SK-N-SH (cell line): ENCODE measurements at regions not wholly inside any gene's neighbourhood (a gene's known extent, or its start where the extent isn't known, plus 50 kb on each side); places are given as distances from the start of the nearest gene placed in this dataset.
"Not testable (repeated sequence)": the region's sequence is repeated elsewhere in the genome, so short reads cannot be mapped to it uniquely, and the experiment has no call there.

Experiments
- CTCF ChIA-PET: fragments of 300-600, 350-600 bp; formaldehyde crosslinking; extraction: SDS; loops from one replicate; lab custom pipeline; 2021; lab: Yijun Ruan, JAX
- POLR2A ChIA-PET: fragments of 350-600 bp; sonication (Branson Sonifier 250); formaldehyde crosslinking; extraction: SDS; loops from one replicate; lab custom pipeline; 2020; ENCODE audit warnings: antibody characterized with exemption, inconsistent platforms; lab: Yijun Ruan, JAX
- DNase-seq: peaks from one replicate; pipeline ENCODE4 v3.0.0; 2012
- H2AFZ ChIP-seq: fragments of 200-600 bp; sonication (generic); 2 replicates; pipeline ENCODE4 v1.8.1; 2016; ENCODE audit warnings: antibody characterized with exemption, mild to moderate bottlenecking, low read depth
- H3F3A ChIP-seq: fragments of 200-600 bp; sonication (generic); replicated peaks from 2 replicates; pipeline ENCODE3; 2016; ENCODE audit warnings: antibody characterized with exemption, mild to moderate bottlenecking; ENCODE audit not compliant: insufficient read depth
- H3K27ac ChIP-seq, 2 experiments: fragments of 200-500 bp in 1 of 2; fragments of 200-600 bp in 1 of 2; sonication (Bioruptor generic) in 1 of 2; sonication (generic), shearing (Covaris generic) in 1 of 2; 2 replicates each; pipeline versions ENCODE4 v1.5.1 to v1.6.1; 2014 to 2016; ENCODE audit warnings: low read depth in 2 of 2, inconsistent platforms in 1 of 2, low read length in 1 of 2, mild to moderate bottlenecking in 1 of 2, mixed read lengths in 1 of 2
- H3K27me3 ChIP-seq: fragments of 200-600 bp; sonication (generic), shearing (Covaris generic); 2 replicates; pipeline ENCODE4 v1.6.1; 2016; ENCODE audit warnings: mixed run types; ENCODE audit not compliant: insufficient read depth
- H3K36me3 ChIP-seq, 2 experiments: fragments of 200-500 bp in 1 of 2; fragments of 200-600 bp in 1 of 2; sonication (Bioruptor generic) in 1 of 2; sonication (generic) in 1 of 2; replicated peaks in 1 of 2; 2 replicates each; pipeline versions ENCODE3 to v1.5.1; 2014 to 2016; ENCODE audit warnings: low read length in 1 of 2, mild to moderate bottlenecking in 1 of 2; ENCODE audit not compliant: insufficient read depth in 2 of 2, control insufficient read depth in 1 of 2
- H3K4me1 ChIP-seq, 2 experiments: fragments of 200-500 bp in 1 of 2; fragments of 200-600 bp in 1 of 2; sonication (Bioruptor generic) in 1 of 2; sonication (generic), shearing (Covaris generic) in 1 of 2; 2 replicates each; pipeline versions ENCODE4 v1.5.1 to v1.6.1; 2014 to 2016; ENCODE audit warnings: low read depth in 1 of 2, low read length in 1 of 2, mixed run types in 1 of 2; ENCODE audit not compliant: insufficient read depth in 2 of 2, control insufficient read depth in 1 of 2
- H3K4me2 ChIP-seq: fragments of 200-600 bp; sonication (generic), shearing (Covaris generic); 2 replicates; pipeline ENCODE4 v1.6.1; 2017; ENCODE audit warnings: mixed run types
- H3K4me3 ChIP-seq, 2 experiments: fragments of 200-500 bp in 1 of 2; fragments of 200-600 bp in 1 of 2; sonication (Bioruptor generic) in 1 of 2; sonication (generic), shearing (Covaris generic) in 1 of 2; 2 replicates each; pipeline versions ENCODE4 v1.5.1 to v1.8.1; 2014 to 2016; ENCODE audit warnings: low read depth in 2 of 2, inconsistent platforms in 1 of 2, low read length in 1 of 2, mild to moderate bottlenecking in 1 of 2, mixed read lengths in 1 of 2, moderate library complexity in 1 of 2
- H3K79me2 ChIP-seq: fragments of 200-600 bp; sonication (generic); 2 replicates; pipeline ENCODE4 v1.8.1; 2017; ENCODE audit warnings: mild to moderate bottlenecking; ENCODE audit not compliant: insufficient read depth
- H3K9ac ChIP-seq: fragments of 200-600 bp; sonication (generic); 2 replicates; pipeline ENCODE4 v1.6.1; 2017; ENCODE audit warnings: mixed run types
- H3K9me2 ChIP-seq: fragments of 200-600 bp; sonication (generic); 2 replicates; pipeline ENCODE4 v1.6.1; 2017; ENCODE audit warnings: mixed run types
- H3K9me3 ChIP-seq: fragments of 200-600 bp; sonication (generic); 2 replicates; pipeline ENCODE4 v1.6.1; 2017; ENCODE audit warnings: mixed run types, mild to moderate bottlenecking, moderate library complexity
- H4K20me1 ChIP-seq: fragments of 200-600 bp; sonication (generic); 2 replicates; pipeline ENCODE4 v1.6.1; 2017; ENCODE audit warnings: mild to moderate bottlenecking, mixed run types; ENCODE audit not compliant: insufficient read depth
- EP300 ChIP-seq, 2 experiments: IDR thresholded peaks; 2 replicates each; pipeline versions ENCODE4 v1.4.0 to v1.6.1; 2012; ENCODE audit warnings: borderline replicate concordance in 1 of 2, low read depth in 1 of 2, low read length in 1 of 2
- FOXM1 ChIP-seq: IDR thresholded peaks from 2 replicates; pipeline ENCODE4 v1.4.0; 2012; ENCODE audit warnings: low read depth, mild to moderate bottlenecking
- GABPA ChIP-seq: IDR thresholded peaks from 2 replicates; pipeline ENCODE4 v1.4.0; 2012; ENCODE audit warnings: low read depth, mild to moderate bottlenecking
- GATA2 ChIP-seq: sonication (generic); formaldehyde crosslinking; IDR thresholded peaks from 2 replicates; pipeline ENCODE4 v1.5.0; 2020; ENCODE audit warnings: mild to moderate bottlenecking, missing genetic modification reagents
- MEF2A ChIP-seq: IDR thresholded peaks from 2 replicates; pipeline ENCODE4 v1.4.0; 2012; ENCODE audit warnings: low read depth, borderline replicate concordance
- RAD21 ChIP-seq: IDR thresholded peaks from 2 replicates; pipeline ENCODE4 v1.6.1; 2012; ENCODE audit warnings: mild to moderate bottlenecking, low read length
- RCOR1 ChIP-seq: fragments of 150-350 bp; IDR thresholded peaks from 2 replicates; pipeline ENCODE4 v1.6.1; 2017; ENCODE audit warnings: antibody characterized with exemption, low read length
- SMC3 ChIP-seq: IDR thresholded peaks from 2 replicates; pipeline ENCODE4 v1.6.1; 2012; ENCODE audit warnings: low read depth, low read length, improper control_type of control experiment
- TEAD4 ChIP-seq: IDR thresholded peaks from 2 replicates; pipeline ENCODE4 v1.4.0; 2012; ENCODE audit warnings: mild to moderate bottlenecking, borderline replicate concordance; ENCODE audit not compliant: insufficient read depth
- WGBS: methylation state at CpG from one replicate; pipeline ENCODE4 v1.1.6; 2017; ENCODE audit warnings: low lambda C conversion rate; 5-methylcytosine and 5-hydroxymethylcytosine counted together
- TF ChIP-seq, protein P1 (sequence below): IDR thresholded peaks from 2 replicates; pipeline ENCODE4 v1.4.0; 2012; ENCODE audit warnings: low read depth
- TF ChIP-seq, protein P2 (sequence below): IDR thresholded peaks from 2 replicates; pipeline ENCODE4 v1.6.1; 2012; ENCODE audit warnings: mild to moderate bottlenecking, low read depth, low read length, moderate library complexity

DNA sequence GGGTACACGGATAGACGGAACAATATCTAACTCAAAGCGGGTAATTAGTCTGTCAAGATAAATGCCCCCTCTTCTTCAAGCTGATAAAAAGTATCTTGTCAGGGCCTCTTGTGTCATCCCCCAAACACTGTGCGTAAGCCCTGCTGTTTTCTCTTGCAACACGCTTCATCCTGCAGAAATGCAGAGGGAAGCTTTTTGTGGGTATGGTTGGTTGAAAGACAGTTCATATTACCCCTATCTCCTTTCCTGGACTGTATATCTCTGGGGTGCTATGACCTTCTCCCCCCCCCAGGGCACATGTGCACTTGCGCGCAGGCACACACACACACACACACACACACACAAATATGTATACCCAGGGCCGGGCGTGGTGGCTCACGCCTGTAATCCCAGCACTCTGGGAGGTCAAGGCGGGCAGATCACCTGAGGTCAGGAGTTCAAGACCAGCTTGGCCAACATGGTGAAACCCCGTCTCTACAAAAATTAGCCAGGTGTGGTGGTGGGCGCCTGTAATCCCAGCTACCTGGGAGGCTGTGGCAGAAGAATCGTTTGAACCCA, 143.6 kb upstream of the CITED2 start:
- H3K4me3 ChIP-seq, H2AFZ ChIP-seq, H3K4me2 ChIP-seq, H3K27me3 ChIP-seq, DNase-seq, CTCF ChIA-PET, POLR2A ChIA-PET, H3K36me3 ChIP-seq, H4K20me1 ChIP-seq, H3K9me3 ChIP-seq, H3F3A ChIP-seq, H3K27ac ChIP-seq, H3K9ac ChIP-seq, H3K9me2 ChIP-seq, H3K79me2 ChIP-seq, H3K4me1 ChIP-seq: not testable (repeated sequence)
- 58% methylated on average over 12 of the region's 14 CpGs for WGBS

DNA sequence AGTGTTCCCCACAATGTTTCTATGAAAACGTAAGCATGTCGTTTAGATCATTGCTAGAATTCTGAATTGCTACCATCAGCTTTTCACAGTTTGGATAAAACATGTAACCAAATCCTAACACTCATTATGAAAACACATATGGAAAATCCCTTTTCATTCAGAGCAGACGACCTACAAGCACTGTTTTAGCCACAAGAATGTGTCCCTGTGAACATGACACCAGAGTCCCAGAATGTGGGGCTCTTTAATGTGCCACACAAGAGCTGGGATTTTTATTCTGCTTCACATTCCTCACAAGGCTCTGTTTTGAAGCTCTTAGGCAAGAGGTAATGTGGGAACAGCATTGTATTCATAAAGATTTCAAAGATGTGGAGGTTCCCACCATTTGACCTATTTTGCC, 141.1 kb upstream of the CITED2 start:
- Histone ChIP-seq H3K27me3 (no peaks in the 10 kb centered on the region), H3K36me3 (no peaks in the 10 kb centered on the region), H3K4me1 (no peaks in the 10 kb centered on the region), H4K20me1 (no peaks in the 10 kb centered on the region), H3K9me3 (no peaks in the 10 kb centered on the region), H3K4me3 (no peak overlapping the region), H3K27ac (no peak overlapping the region), H3K9me2 (no peaks in the 10 kb centered on the region), H3K4me2 (no peak overlapping the region), H3K9ac (no peak overlapping the region), H3K79me2 (no peaks in the 10 kb centered on the region), H2AFZ (peak overlapping the region; percentile 37), H3F3A (no peaks in the 10 kb centered on the region)
- CTCF ChIA-PET, result no interaction called here
- WGBS, result 43% methylated on average over 3 of the region's 3 CpGs
- POLR2A ChIA-PET, result no interaction called here
- DNase-seq, result no peak
- TF ChIP-seq RCOR1, result no peak
- TF ChIP-seq GATA2 (CRISPR knock-in tag), result no peak
- no peak for TF ChIP-seq EP300 (IDR thresholded peaks at IDR 0.05; ENCODE audit: borderline replicate concordance in 1 of 2, low read depth in 1 of 2, low read length in 1 of 2)
- TF ChIP-seq, protein P1, sequence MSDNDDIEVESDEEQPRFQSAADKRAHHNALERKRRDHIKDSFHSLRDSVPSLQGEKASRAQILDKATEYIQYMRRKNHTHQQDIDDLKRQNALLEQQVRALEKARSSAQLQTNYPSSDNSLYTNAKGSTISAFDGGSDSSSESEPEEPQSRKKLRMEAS, result no peak
- TF ChIP-seq, protein P2, sequence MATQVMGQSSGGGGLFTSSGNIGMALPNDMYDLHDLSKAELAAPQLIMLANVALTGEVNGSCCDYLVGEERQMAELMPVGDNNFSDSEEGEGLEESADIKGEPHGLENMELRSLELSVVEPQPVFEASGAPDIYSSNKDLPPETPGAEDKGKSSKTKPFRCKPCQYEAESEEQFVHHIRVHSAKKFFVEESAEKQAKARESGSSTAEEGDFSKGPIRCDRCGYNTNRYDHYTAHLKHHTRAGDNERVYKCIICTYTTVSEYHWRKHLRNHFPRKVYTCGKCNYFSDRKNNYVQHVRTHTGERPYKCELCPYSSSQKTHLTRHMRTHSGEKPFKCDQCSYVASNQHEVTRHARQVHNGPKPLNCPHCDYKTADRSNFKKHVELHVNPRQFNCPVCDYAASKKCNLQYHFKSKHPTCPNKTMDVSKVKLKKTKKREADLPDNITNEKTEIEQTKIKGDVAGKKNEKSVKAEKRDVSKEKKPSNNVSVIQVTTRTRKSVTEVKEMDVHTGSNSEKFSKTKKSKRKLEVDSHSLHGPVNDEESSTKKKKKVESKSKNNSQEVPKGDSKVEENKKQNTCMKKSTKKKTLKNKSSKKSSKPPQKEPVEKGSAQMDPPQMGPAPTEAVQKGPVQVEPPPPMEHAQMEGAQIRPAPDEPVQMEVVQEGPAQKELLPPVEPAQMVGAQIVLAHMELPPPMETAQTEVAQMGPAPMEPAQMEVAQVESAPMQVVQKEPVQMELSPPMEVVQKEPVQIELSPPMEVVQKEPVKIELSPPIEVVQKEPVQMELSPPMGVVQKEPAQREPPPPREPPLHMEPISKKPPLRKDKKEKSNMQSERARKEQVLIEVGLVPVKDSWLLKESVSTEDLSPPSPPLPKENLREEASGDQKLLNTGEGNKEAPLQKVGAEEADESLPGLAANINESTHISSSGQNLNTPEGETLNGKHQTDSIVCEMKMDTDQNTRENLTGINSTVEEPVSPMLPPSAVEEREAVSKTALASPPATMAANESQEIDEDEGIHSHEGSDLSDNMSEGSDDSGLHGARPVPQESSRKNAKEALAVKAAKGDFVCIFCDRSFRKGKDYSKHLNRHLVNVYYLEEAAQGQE, result no peak
- TF ChIP-seq TEAD4, result no peak
- TF ChIP-seq SMC3, result no peak
- TF ChIP-seq FOXM1, result no peak
- TF ChIP-seq MEF2A, result no peak
- TF ChIP-seq GABPA, result no peak
- no peak for TF ChIP-seq RAD21
